ENCODE measurements at regions not wholly inside any gene's neighbourhood (a gene's known extent, or its start where the extent isn't known, plus 50 kb on each side); places are given as distances from the start of the nearest gene placed in this dataset.

DNA sequence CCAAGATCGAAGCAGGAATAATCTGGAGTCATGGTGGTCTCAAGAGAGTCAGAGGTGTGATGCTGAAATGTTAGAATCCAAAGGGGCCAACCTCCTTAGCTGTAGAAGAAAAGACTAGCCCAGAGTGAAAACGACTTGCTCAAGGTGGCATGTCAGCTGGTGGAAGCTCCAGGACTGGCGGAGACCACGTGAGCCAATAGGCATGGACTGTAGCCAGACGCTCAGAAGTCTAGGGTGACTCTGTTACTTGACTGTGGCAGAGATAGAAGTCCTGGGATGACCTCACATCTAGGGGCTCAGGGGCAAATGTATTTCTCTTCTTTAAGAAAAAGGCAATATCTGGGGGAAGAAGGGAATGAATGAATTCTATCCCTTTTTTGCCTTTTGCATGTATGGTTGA is 267.4 kb downstream of the ATG4C start:
- TF ChIP-seq, protein P1, sequence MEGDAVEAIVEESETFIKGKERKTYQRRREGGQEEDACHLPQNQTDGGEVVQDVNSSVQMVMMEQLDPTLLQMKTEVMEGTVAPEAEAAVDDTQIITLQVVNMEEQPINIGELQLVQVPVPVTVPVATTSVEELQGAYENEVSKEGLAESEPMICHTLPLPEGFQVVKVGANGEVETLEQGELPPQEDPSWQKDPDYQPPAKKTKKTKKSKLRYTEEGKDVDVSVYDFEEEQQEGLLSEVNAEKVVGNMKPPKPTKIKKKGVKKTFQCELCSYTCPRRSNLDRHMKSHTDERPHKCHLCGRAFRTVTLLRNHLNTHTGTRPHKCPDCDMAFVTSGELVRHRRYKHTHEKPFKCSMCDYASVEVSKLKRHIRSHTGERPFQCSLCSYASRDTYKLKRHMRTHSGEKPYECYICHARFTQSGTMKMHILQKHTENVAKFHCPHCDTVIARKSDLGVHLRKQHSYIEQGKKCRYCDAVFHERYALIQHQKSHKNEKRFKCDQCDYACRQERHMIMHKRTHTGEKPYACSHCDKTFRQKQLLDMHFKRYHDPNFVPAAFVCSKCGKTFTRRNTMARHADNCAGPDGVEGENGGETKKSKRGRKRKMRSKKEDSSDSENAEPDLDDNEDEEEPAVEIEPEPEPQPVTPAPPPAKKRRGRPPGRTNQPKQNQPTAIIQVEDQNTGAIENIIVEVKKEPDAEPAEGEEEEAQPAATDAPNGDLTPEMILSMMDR (IDR thresholded peaks at IDR 0.05; ENCODE audit: low read depth, low read length) = no peak
- TF ChIP-seq EZH2phosphoT487 (IDR thresholded peaks at IDR 0.05; ENCODE audit: low read depth) = no peak
